Heart left ventricle (tissue), 16 donors: ENCODE measurements at regions not wholly inside any gene's neighbourhood (a gene's known extent, or its start where the extent isn't known, plus 50 kb on each side); places are given as distances from the start of the nearest gene placed in this dataset.

Experiments
- ATAC-seq, 4 donors: fragments of 200-7000 bp; cut with Tn5 transposase; one replicate each; pipeline ENCODE4 v1.9.1; 2020 to 2022; ENCODE audit warnings: moderate library complexity in 4 of 4, mild to moderate bottlenecking in 3 of 4, moderate number of reproducible peaks in 1 of 4
- DNase-seq, 5 donors: peaks; one replicate each; pipeline ENCODE4 v3.0.0-alpha.2; 2020
- H3K27ac ChIP-seq, 12 donors: fragments of 200-600 bp; sonication (generic) in 4 of 12; one replicate each; pipeline versions ENCODE4 v1.5.0 to v1.8.0; 2016 to 2022; ENCODE audit warnings: mild to moderate bottlenecking in 2 of 12
- H3K27me3 ChIP-seq, 9 donors: fragments of 200-600 bp; sonication (generic) in 2 of 9; one replicate each; pipeline versions ENCODE4 v1.5.1 to v1.8.0; 2016 to 2022; ENCODE audit warnings: mild to moderate bottlenecking in 3 of 9
- H3K36me3 ChIP-seq, 9 donors: fragments of 200-600 bp; sonication (generic) in 2 of 9; one replicate each; pipeline versions ENCODE4 v1.5.0 to v1.8.0; 2018 to 2022; ENCODE audit warnings: mild to moderate bottlenecking in 2 of 9
- H3K4me1 ChIP-seq, 12 donors: fragments of 200-600 bp; sonication (generic) in 4 of 12; one replicate each; pipeline versions ENCODE4 v1.5.0 to v1.8.0; 2016 to 2022; ENCODE audit warnings: mild to moderate bottlenecking in 3 of 12
- H3K4me3 ChIP-seq, 12 donors: fragments of 200-600 bp; sonication (generic) in 4 of 12; one replicate each; pipeline versions ENCODE4 v1.5.0 to v1.8.0; 2017 to 2022; ENCODE audit warnings: mild to moderate bottlenecking in 9 of 12, moderate library complexity in 4 of 12
- H3K9me3 ChIP-seq, 12 donors: fragments of 200-600 bp; sonication (generic) in 4 of 12; one replicate each; pipeline versions ENCODE4 v1.5.0 to v1.8.0; 2016 to 2022; ENCODE audit warnings: mild to moderate bottlenecking in 1 of 12
- POLR2A ChIP-seq, 2 donors: fragments of 450-650 bp; IDR thresholded peaks; one replicate each; pipeline ENCODE4 v1.6.1; 2017; ENCODE audit warnings: antibody characterized with exemption in 2 of 2, mild to moderate bottlenecking in 2 of 2, moderate library complexity in 2 of 2
- WGBS, 4 donors: extraction: QIAGEN DNeasy Blood & Tissue Kit in 2 of 4; methylation state at CpG; one replicate each; pipeline versions ENCODE4 v1.1.5 to v1.1.7; 2013 to 2018; 5-methylcytosine and 5-hydroxymethylcytosine counted together
- intact Hi-C, 10 donors: fragments of 100-400 bp; cut with DNase I; formaldehyde crosslinking; loops; one replicate each; pipeline versions ENCODE4 v1.11.1 to v1.14.2; 2022
- TF ChIP-seq, protein P1 (sequence below), 12 donors: fragments of 200-600 bp; sonication (generic) in 4 of 12; IDR thresholded peaks; one replicate each; pipeline versions ENCODE4 v1.5.0 to v1.8.0; 2018 to 2022; ENCODE audit warnings: antibody characterized with exemption in 12 of 12, mild to moderate bottlenecking in 5 of 12
- donor health status: ischemic (EF 13 %, LVEDD 7.1; RV severe dilation, severe dysfunction).
- donor health status: healthy with polysubstance abuse.
- donor health status: DM: no; HTN: yes; CAD: no.
- donor health status: DM: no; HTN: no; CAD: no.
- donor health status: ischemic (EF 25% LVEDD 6.9; RV normal size, moderate dysfunction).
- donor health status: ischemic (EF 25% LVEDD 5.7; RV mildly dilated, moderate dysfunction).
- donor health status: healthy.
- donor health status: DM: yes; HTN: yes; CAD: no.
- donor health status: ischemic (EF 35%, LVEDD 5.7; RV mildly dilated, moderate dysfunction).
- donor health status: nonischemic (EF 11% LVEDD 7.7; RV severe dilation, severe dysfunction).
- donor health status: DM: yes; HTN: yes; CAD: no.
- donor health status: PGD.
- donor health status: ischemic (EF 29% LVEDD 5.4; RV normal size, mild dysfunction).
- donor health status: nonischemic (EF 23%, LVEDD 6.1; RV moderate dilation, normal function).

DNA sequence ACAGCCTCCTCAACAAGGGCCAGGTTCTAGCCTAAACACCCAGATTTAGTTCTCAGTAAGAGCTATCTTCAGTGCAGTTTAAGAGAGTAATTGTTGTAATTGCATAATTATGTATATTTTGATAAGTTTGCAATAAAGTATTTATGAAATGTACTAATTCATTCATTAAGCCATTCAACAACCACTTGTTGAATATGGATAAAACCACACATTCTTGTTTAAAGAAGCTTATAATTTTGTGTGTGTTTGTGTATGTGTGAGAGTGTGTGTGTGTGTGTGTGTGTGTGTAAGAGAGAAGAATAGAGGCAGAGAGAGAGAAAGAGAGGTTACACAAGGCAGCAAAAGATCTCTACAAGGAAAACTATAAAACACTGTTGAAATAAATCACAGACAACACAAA lies 115.0 kb upstream of the SLC25A13 start:
- peaks cover 0 to 2% (median 0%) of the 10 kb centered on the region in 12 donors for H3K4me1 ChIP-seq
- H3K36me3 ChIP-seq: no peaks in the 10 kb centered on the region
- DNase-seq (no peak), ATAC-seq (no peak)
- TF ChIP-seq POLR2A (IDR thresholded peaks at IDR 0.05): no peak
- TF ChIP-seq, protein P1, sequence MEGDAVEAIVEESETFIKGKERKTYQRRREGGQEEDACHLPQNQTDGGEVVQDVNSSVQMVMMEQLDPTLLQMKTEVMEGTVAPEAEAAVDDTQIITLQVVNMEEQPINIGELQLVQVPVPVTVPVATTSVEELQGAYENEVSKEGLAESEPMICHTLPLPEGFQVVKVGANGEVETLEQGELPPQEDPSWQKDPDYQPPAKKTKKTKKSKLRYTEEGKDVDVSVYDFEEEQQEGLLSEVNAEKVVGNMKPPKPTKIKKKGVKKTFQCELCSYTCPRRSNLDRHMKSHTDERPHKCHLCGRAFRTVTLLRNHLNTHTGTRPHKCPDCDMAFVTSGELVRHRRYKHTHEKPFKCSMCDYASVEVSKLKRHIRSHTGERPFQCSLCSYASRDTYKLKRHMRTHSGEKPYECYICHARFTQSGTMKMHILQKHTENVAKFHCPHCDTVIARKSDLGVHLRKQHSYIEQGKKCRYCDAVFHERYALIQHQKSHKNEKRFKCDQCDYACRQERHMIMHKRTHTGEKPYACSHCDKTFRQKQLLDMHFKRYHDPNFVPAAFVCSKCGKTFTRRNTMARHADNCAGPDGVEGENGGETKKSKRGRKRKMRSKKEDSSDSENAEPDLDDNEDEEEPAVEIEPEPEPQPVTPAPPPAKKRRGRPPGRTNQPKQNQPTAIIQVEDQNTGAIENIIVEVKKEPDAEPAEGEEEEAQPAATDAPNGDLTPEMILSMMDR (IDR thresholded peaks at IDR 0.05): no peak
- H3K4me3 ChIP-seq: no peak overlapping the region
- H3K9me3 ChIP-seq: peaks cover 0 to 4% (median 0%) of the 10 kb centered on the region in 12 donors
- no peak overlapping the region for H3K27ac ChIP-seq
- no peaks in the 10 kb centered on the region for H3K27me3 ChIP-seq
- intact Hi-C loops: no loop called here

DNA sequence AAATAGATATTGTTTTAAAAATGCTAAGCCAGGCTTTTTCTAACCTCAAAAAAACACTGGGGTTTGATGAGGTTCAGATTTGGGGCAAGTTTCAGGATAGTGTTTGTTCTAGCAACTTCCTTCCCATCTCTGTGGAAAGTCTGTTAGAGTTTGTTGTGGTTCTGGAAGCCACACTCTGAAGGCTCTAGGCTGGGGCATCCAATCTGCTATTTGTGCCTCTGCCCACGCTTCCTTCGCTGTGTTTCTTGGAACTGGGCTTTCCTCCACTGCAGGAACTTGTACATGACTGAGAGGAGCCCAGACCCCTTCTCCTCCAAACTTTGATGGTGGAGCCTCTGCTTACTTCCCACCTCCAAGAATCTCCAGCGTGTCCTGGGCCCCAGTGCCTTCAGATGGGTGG lies 108.5 kb upstream of the SLC25A13 start:
- H3K4me1 ChIP-seq: no peaks in the 10 kb centered on the region
- no peak overlapping the region for H3K27ac ChIP-seq
- H3K9me3 ChIP-seq: no peaks in the 10 kb centered on the region
- WGBS, 4 donors: 83 to 91% (median 86%) methylated on average over 3 of the region's 3 CpGs
- no peaks in the 10 kb centered on the region for H3K27me3 ChIP-seq
- no peaks in the 10 kb centered on the region for H3K36me3 ChIP-seq
- ATAC-seq (no peak), DNase-seq (no peak)
- intact Hi-C loops: no loop called here
- TF ChIP-seq, protein P1 (IDR thresholded peaks at IDR 0.05): no peak
- no peak for TF ChIP-seq POLR2A (IDR thresholded peaks at IDR 0.05)
- no peak overlapping the region for H3K4me3 ChIP-seq

DNA sequence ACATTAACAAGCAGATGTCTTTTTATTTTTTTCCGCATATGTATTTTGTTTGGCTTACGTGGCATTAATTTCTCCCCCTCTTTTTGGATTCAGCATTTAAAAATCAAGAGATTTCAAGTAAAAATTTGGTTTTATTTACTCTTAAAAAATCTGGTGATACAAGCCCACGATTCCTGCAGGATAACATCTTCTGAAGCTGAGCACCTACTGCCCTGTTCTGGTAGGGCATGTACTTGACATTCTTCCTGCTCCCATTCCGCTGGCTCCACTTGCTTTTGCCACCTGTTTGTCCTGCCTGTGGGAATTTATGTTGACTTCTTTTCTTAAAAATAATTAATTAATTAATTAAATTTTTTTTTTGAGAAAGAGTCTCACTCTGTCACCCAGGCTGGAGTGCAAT lies 105.2 kb upstream of the SLC25A13 start:
- no peak for ATAC-seq
- TF ChIP-seq POLR2A (IDR thresholded peaks at IDR 0.05): no peak
- TF ChIP-seq, protein P1 (IDR thresholded peaks at IDR 0.05): no peak
- intact Hi-C loops: no loop called here

DNA sequence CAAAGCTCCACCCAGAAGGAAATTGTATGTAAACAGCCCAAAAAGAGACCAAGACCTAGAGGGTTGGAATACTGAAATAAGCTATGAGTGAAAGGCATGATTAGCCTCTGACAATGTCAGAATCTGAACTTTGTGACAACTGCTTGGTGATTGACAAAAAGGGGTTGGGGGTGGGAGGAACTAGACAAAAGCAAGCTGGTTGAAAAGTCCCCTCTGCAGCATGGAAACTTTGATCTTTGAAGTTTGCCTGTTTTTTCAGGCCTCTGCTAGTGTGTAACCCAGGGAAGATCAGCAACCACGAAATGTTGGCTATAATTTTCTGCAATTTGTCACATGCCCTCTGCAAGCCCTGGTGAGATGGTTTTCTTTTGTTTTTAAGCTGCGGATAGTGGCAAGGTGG lies 104.8 kb upstream of the SLC25A13 start:
- no peak overlapping the region for H3K27ac ChIP-seq
- DNase-seq (no peak), ATAC-seq (no peak)
- 89 to 98% (median 91%) methylated on average over 2 of the region's 2 CpGs for WGBS, 4 donors
- H3K27me3 ChIP-seq: no peaks in the 10 kb centered on the region
- H3K4me1 ChIP-seq: no peaks in the 10 kb centered on the region
- intact Hi-C loops: no loop called here
- H3K4me3 ChIP-seq: no peak overlapping the region
- no peaks in the 10 kb centered on the region for H3K36me3 ChIP-seq
- TF ChIP-seq, protein P1 (IDR thresholded peaks at IDR 0.05): no peak
- TF ChIP-seq POLR2A (IDR thresholded peaks at IDR 0.05): no peak
- H3K9me3 ChIP-seq: no peaks in the 10 kb centered on the region

More for the DNA sequence above, 105.2 kb upstream of the SLC25A13 start:
- Histone ChIP-seq H3K27ac (no peak overlapping the region), H3K9me3 (no peaks in the 10 kb centered on the region), H3K4me1 (no peaks in the 10 kb centered on the region), H3K4me3 (no peak overlapping the region), H3K27me3 (no peaks in the 10 kb centered on the region), H3K36me3 (no peaks in the 10 kb centered on the region)
- no peak for DNase-seq
- 90 to 94% (median 90%) methylated on average over 4 of the region's 4 CpGs for WGBS, 4 donors
